HCT116 (cell line): ENCODE measurements at regions not wholly inside any gene's neighbourhood (a gene's known extent, or its start where the extent isn't known, plus 50 kb on each side); places are given as distances from the start of the nearest gene placed in this dataset.

Experiments used
- ATF3 ChIP-seq: IDR thresholded peaks from 2 replicates; pipeline ENCODE4 v1.6.1; 2012
- CEBPB ChIP-seq: IDR thresholded peaks from 2 replicates; pipeline ENCODE4 v1.6.1; 2012; ENCODE audit warnings: low read depth
- CTCF ChIP-seq, 3 experiments: fragments of 200-600 bp in 1 of 3; sonication (generic) in 1 of 3; IDR thresholded peaks in 2 of 3; conservative IDR thresholded peaks in 1 of 3; 2 replicates each; pipeline ENCODE4 v1.5.1; 2012 to 2017; ENCODE audit warnings: low read depth in 2 of 3, low read length in 2 of 3, antibody characterized with exemption in 1 of 3, borderline replicate concordance in 1 of 3, control low read depth in 1 of 3, mild to moderate bottlenecking in 1 of 3, mixed read lengths in 1 of 3, mixed run types in 1 of 3, moderate library complexity in 1 of 3; ENCODE audit not compliant: insufficient read depth in 1 of 3
- EZH2 ChIP-seq: fragments of 200-600 bp; sonication (generic); IDR thresholded peaks from 2 replicates; pipeline ENCODE4 v1.6.1; 2017; ENCODE audit warnings: antibody characterized with exemption, mixed run types
- EZH2phosphoT487 ChIP-seq: fragments of 200-600 bp; IDR thresholded peaks from 2 replicates; pipeline ENCODE4 v1.6.1; 2018; ENCODE audit warnings: antibody characterized with exemption, borderline replicate concordance
- FOSL1 ChIP-seq: IDR thresholded peaks from 2 replicates; pipeline ENCODE4 v1.6.1; 2012; ENCODE audit warnings: low read depth
- POLR2A ChIP-seq: IDR thresholded peaks from 2 replicates; pipeline ENCODE4 v1.7.0; 2011; ENCODE audit warnings: borderline replicate concordance; ENCODE audit not compliant: insufficient read depth, insufficient read length; ENCODE audit errors: extremely low read depth
- RAD21 ChIP-seq: IDR thresholded peaks from 2 replicates; pipeline ENCODE4 v1.6.1; 2012; ENCODE audit warnings: low read depth, mild to moderate bottlenecking
- SIN3A ChIP-seq: IDR thresholded peaks from 2 replicates; pipeline ENCODE4 v1.6.1; 2012; ENCODE audit warnings: low read depth
- YY1 ChIP-seq: IDR thresholded peaks from 2 replicates; pipeline ENCODE4 v1.6.1; 2011; ENCODE audit warnings: low read length, low read depth, moderate library complexity, mild to moderate bottlenecking; ENCODE audit not compliant: insufficient replicate concordance; ENCODE audit errors: extremely low read depth
- ZBTB33 ChIP-seq: IDR thresholded peaks from 2 replicates; pipeline ENCODE4 v1.6.1; 2011; ENCODE audit warnings: mild to moderate bottlenecking, low read length, moderate library complexity; ENCODE audit not compliant: insufficient replicate concordance; ENCODE audit errors: extremely low read depth

- no peak for TF ChIP-seq YY1
- TF ChIP-seq SIN3A = no peak
- TF ChIP-seq CTCF (IDR thresholded peaks at IDR 0.05 in 2 of 3, conservative IDR thresholded peaks at IDR 0.05 in 1 of 3; ENCODE audit: borderline replicate concordance in 1 of 3, insufficient read depth in 1 of 3, low read depth in 2 of 3, low read length in 2 of 3) = no peak
- no peak for TF ChIP-seq EZH2
- TF ChIP-seq CEBPB = no peak
- TF ChIP-seq FOSL1 = no peak
- TF ChIP-seq POLR2A = no peak
- no peak for TF ChIP-seq ATF3
- no peak for TF ChIP-seq ZBTB33
- TF ChIP-seq RAD21 = no peak
- no peak for TF ChIP-seq EZH2phosphoT487
Measured at GRCh38 chr5:176154821-176155220, 83.4 kb upstream of the SIMC1 start.
